SH-SY5Y (cell line): ENCODE measurements at regions not wholly inside any gene's neighbourhood (a gene's known extent, or its start where the extent isn't known, plus 50 kb on each side); places are given as distances from the start of the nearest gene placed in this dataset.

Experiments used
- GATA2 ChIP-seq: IDR thresholded peaks from 2 replicates; pipeline ENCODE4 v1.6.1; 2011; ENCODE audit warnings: mild to moderate bottlenecking, low read depth, low read length
- GATA3 ChIP-seq: IDR thresholded peaks from 2 replicates; pipeline ENCODE4 v1.6.1; 2011; ENCODE audit warnings: low read depth, mild to moderate bottlenecking, low read length, moderate library complexity

- TF ChIP-seq GATA2 (no peak), GATA3 (no peak)
These were observed 161.7 kb upstream of the MKI67 start for GRCh38 chr10:128287921-128288320.

DNA sequence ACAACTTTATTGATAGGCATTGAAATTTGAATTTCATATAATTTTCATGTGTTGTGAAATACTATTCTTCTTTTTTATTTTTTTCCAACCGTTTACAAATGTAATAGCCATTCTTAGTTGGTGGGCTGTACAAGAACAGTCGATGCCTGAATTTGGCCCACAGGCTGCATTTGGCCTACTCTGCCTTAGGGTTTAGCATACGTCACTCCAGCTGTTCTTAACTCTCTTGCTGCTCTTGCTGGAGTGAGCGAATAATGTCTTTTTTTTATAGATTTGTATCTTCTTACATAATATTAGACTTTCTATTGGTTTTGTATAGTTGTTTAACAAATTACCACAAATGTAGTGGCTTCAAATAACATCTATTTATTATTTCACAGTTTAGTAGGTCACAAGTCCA is 163.4 kb upstream of the MKI67 start:
- TF ChIP-seq GATA3 (no peak), GATA2 (no peak)

DNA sequence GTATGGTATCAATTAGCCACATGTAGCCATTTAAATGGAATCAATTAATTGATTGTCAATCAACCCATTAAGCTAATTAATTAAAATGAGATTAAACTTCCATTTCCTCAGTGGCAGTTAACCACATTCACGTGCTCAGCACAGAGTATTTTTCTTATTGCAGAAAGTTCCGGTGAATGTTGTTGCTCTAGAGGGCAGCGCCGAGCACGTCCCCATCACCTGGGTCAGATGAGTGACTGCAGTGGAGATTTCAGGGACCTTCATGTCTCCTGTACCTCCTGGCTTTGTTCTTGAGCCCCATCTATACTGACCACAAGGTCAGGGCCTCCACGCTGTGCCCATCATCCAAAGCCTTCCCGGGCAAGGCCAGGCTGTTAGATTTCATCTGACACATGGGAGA is 168.8 kb upstream of the MKI67 start:
- TF ChIP-seq GATA3 (no peak), GATA2 (no peak)

DNA sequence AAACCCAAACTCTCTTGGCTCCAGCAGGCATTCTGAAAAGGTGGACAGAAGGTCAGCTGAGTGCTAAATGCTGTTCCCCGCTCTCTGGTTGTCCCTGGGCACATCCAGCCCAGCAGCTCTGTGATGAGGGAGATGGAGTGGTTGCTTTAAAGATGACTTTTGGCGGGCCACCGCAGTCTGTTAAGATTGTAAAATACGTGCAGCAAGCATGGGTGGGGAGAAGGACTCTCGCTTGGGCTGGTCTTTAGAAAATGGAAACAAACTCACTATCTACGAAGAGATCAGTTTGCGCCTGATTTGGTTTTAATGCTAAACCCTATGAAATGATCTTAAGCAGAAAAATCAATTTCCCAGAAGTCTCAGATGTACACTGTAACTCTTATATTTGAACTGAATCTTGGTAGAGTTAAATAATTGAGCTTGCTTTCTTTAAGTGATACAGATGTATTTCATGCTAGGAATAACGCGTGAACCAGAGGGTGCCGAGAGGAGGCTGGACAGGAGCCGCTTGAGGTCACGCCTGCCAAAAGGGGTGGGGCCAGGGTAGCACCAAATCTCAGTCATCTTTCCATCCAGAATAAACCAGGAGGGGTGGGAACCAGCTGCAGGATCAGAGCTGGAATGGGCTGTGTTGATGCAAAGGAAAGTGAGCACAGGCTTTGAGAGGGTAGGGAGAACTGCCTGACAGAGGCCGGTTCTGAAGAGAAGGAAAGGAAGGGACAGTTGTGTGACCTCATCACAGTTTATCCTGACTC is 170.2 kb upstream of the MKI67 start:
- no peak for TF ChIP-seq GATA3
- TF ChIP-seq GATA2: no peak

GRCh38 chr10:128297709-128298378 is 171.6 kb upstream of the MKI67 start:
- no peak for TF ChIP-seq GATA2
- TF ChIP-seq GATA3: no peak

DNA sequence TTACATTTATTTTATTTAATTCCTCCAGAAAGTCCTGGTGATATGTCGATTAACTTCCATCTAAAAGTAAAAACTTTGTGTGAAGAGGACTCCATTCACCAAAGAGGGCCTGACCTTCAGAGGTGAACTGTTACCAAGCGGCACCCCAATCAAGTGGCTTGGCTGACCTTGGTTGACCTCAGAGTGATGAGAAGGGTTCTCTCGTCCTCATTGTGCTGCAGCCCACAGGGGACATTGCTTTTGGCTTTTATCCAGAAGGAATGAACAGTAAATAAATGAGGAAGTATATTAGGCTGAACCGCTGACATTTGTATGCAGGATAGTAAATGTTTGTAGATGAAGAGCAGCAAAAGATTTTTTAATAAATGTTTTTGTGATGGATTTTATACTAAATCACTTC is 172.4 kb upstream of the MKI67 start:
- TF ChIP-seq GATA2: no peak
- TF ChIP-seq GATA3: no peak

DNA sequence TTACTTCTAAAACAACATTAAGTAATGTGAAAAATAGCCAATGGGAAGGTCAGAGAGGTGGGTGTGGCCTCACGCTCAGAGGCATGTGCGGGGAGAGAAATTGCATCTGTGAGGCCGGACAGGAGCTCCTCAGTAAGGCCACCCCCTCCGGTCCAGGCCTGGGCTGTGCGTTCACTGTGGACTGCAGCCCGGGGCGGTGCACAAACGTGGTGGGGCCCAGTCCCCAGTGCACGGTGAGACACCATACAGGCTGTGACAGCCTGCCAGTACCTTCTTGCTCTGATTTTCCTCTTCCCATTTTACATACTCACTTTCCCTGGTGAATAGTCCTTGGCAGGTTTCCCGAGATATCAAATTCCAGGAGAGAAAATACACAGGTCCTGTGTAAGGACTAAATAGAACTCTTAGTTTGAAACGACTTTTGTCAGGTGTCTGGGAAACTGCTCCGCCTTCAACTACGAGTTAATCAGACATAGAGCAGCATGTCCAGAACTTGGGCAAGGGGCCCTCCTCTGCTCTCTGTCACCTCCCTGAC is 174.1 kb upstream of the MKI67 start:
- TF ChIP-seq GATA3: no peak

GRCh38 chr10:128301051-128301450 is 174.8 kb upstream of the MKI67 start:
- no peak for TF ChIP-seq GATA2
- no peak for TF ChIP-seq GATA3

GRCh38 chr10:128302808-128303207 is 176.6 kb upstream of the MKI67 start:
- no peak for TF ChIP-seq GATA3
- no peak for TF ChIP-seq GATA2

GRCh38 chr10:128304271-128304670 is 178.0 kb upstream of the MKI67 start:
- TF ChIP-seq GATA3 (no peak), GATA2 (no peak)

DNA sequence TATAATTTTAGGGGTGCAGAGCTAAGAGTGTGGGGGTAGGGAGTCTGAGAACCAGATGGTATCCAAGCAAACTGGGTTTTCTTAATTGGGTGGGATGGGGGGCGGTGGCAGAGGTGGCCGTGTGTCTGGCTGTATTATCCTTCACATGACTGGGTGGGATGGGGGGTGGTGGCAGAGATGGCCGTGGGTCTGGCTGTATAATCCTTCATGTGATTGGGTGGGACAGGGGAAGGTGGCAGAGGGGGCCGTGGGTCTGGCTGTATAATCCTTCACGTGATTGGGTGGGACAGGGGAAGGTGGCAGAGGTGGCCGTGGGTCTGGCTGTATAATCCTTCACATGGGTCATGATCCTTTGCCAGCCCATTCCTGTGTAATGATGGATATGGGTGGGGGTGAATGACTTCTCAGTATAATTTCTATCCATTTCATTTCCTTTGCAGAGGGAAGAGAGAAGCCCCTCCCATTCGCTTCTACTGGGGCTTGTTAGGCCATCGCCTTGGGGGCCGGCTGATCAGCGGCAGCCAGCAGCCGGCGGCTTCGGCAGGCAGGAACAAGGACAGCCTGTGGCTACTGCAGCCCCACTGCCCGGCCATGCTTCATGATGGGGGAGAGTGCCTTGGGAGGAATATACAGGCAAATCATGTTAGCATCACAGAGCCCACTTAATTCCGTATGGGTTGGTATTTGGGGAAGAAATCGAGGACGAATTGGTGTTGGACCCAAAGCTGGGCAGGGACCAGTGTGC is 179.6 kb upstream of the MKI67 start:
- TF ChIP-seq GATA3: no peak
- TF ChIP-seq GATA2: no peak

- TF ChIP-seq GATA2: no peak
These were observed 180.3 kb upstream of the MKI67 start for GRCh38 chr10:128306535-128306934.

- TF ChIP-seq GATA2 (no peak), GATA3 (no peak)
These were observed 180.7 kb upstream of the MKI67 start for GRCh38 chr10:128306966-128307365.

DNA sequence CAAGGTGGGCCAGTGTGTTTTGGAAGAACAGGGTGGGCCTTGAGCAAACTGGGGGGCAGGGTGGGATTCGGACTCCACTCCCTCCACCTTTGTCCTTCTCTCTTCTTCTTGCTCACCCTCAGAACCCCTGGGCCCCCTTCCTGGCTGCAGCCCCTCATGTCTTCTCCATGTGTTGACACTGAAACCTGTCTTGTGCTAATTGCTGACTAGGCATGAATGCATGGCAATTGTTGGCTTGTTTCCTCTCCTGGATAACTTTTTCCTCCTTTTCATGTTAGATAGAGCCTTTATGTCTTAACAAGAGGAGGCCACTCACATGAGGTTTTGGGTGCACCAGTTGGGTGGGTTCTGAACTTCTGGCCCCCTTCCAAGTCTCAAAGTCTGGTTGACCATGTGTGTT is 181.6 kb upstream of the MKI67 start:
- TF ChIP-seq GATA2 (no peak), GATA3 (no peak)

- TF ChIP-seq GATA3: no peak
- no peak for TF ChIP-seq GATA2
These were observed 184.9 kb upstream of the MKI67 start for GRCh38 chr10:128310971-128311658.
